Osteoblast (primary cell): ENCODE measurements at regions not wholly inside any gene's neighbourhood (a gene's known extent, or its start where the extent isn't known, plus 50 kb on each side); places are given as distances from the start of the nearest gene placed in this dataset.

Experiments used
- DNase-seq: peaks from one replicate; pipeline ENCODE4 v3.0.0; 2011; ENCODE audit warnings: low spot score, mixed read lengths; ENCODE audit not compliant: insufficient read length; ENCODE audit errors: missing footprints
- H2AFZ ChIP-seq: 2 replicates; pipeline ENCODE4 v1.6.0; 2011; ENCODE audit warnings: mild to moderate bottlenecking, low read length
- H3K27ac ChIP-seq: 2 replicates; pipeline ENCODE4 v1.5.1; 2011; ENCODE audit warnings: mild to moderate bottlenecking, low read depth, low read length, moderate library complexity
- H3K27me3 ChIP-seq: 2 replicates; pipeline ENCODE4 v1.6.0; 2012; ENCODE audit warnings: mild to moderate bottlenecking, control low read depth, inconsistent platforms, low read length, moderate library complexity; ENCODE audit not compliant: insufficient read depth
- H3K36me3 ChIP-seq: 2 replicates; pipeline ENCODE4 v1.5.1; 2011; ENCODE audit warnings: mild to moderate bottlenecking, low read length, control low read depth, moderate library complexity; ENCODE audit not compliant: insufficient read depth
- H3K4me1 ChIP-seq: 2 replicates; pipeline ENCODE4 v1.5.1; 2011; ENCODE audit warnings: mild to moderate bottlenecking, low read length, control low read depth, moderate library complexity; ENCODE audit not compliant: insufficient read depth
- H3K4me2 ChIP-seq: 2 replicates; pipeline ENCODE4 v1.6.0; 2011; ENCODE audit warnings: mild to moderate bottlenecking, low read length; ENCODE audit not compliant: insufficient read depth
- H3K4me3 ChIP-seq: fragments of 200-600 bp; sonication (generic); 3 replicates; pipeline ENCODE4 v1.5.1; 2012; ENCODE audit warnings: mild to moderate bottlenecking, low read length, inconsistent platforms; ENCODE audit not compliant: insufficient read depth
- H3K79me2 ChIP-seq: 2 replicates; pipeline ENCODE4 v1.6.0; 2012; ENCODE audit warnings: mild to moderate bottlenecking, low read length, control low read depth, inconsistent platforms; ENCODE audit not compliant: insufficient read depth
- H3K9me3 ChIP-seq: 2 replicates; pipeline ENCODE4 v1.5.1; 2011; ENCODE audit warnings: low read depth, low read length, control low read depth
- H4K20me1 ChIP-seq: 2 replicates; pipeline ENCODE4 v1.6.0; 2012; ENCODE audit warnings: mild to moderate bottlenecking, low read length, control low read depth; ENCODE audit not compliant: insufficient read depth
- CTCF ChIP-seq: IDR thresholded peaks from 2 replicates; pipeline ENCODE4 v1.5.1; 2011; ENCODE audit warnings: mild to moderate bottlenecking, low read depth, low read length, moderate library complexity; ENCODE audit errors: extremely low read depth

GRCh38 chr1:29704430-29704829, 468.1 kb downstream of the PTPRU start:
- Histone ChIP-seq H3K36me3 (no peaks in the 10 kb centered on the region), H3K79me2 (no peaks in the 10 kb centered on the region), H3K4me2 (no peak overlapping the region), H3K4me3 (no peak overlapping the region), H3K27me3 (peaks cover 7% of the 10 kb centered on the region), H2AFZ (no peak overlapping the region), H3K4me1 (peaks cover 15% of the 10 kb centered on the region), H3K9me3 (no peaks in the 10 kb centered on the region), H4K20me1 (no peaks in the 10 kb centered on the region), H3K27ac (no peak overlapping the region)
- no peak for TF ChIP-seq CTCF
- no peak for DNase-seq

- no peaks in the 10 kb centered on the region for H3K9me3 ChIP-seq
- DNase-seq: peak; percentile 97
- peaks cover 7% of the 10 kb centered on the region for H3K27me3 ChIP-seq
- H3K4me2 ChIP-seq: no peak overlapping the region
- H3K4me1 ChIP-seq: peaks cover 9% of the 10 kb centered on the region
- H2AFZ ChIP-seq: no peak overlapping the region
- H3K36me3 ChIP-seq: no peaks in the 10 kb centered on the region
- no peak overlapping the region for H3K4me3 ChIP-seq
- H4K20me1 ChIP-seq: no peaks in the 10 kb centered on the region
- H3K79me2 ChIP-seq: no peaks in the 10 kb centered on the region
- peak; percentile 85 for TF ChIP-seq CTCF
- H3K27ac ChIP-seq: no peak overlapping the region
Observed at GRCh38 chr1:29703596-29704370, 467.5 kb downstream of the PTPRU start.

- Histone ChIP-seq H4K20me1 (no peaks in the 10 kb centered on the region), H3K4me2 (no peak overlapping the region), H3K4me1 (peaks cover 3% of the 10 kb centered on the region), H3K79me2 (no peaks in the 10 kb centered on the region), H3K4me3 (no peak overlapping the region), H2AFZ (no peak overlapping the region), H3K27me3 (peaks cover 7% of the 10 kb centered on the region), H3K27ac (no peak overlapping the region), H3K9me3 (no peaks in the 10 kb centered on the region), H3K36me3 (no peaks in the 10 kb centered on the region)
- DNase-seq: peak; percentile 27
- no peak for TF ChIP-seq CTCF
Observed at GRCh38 chr1:29700491-29700890, 464.2 kb downstream of the PTPRU start.

GRCh38 chr1:29698626-29699025, 462.3 kb downstream of the PTPRU start:
- no peak overlapping the region for H3K4me3 ChIP-seq
- no peaks in the 10 kb centered on the region for H3K27me3 ChIP-seq
- H3K27ac ChIP-seq: no peak overlapping the region
- no peak overlapping the region for H2AFZ ChIP-seq
- no peaks in the 10 kb centered on the region for H3K79me2 ChIP-seq
- TF ChIP-seq CTCF: no peak
- no peak overlapping the region for H3K4me2 ChIP-seq
- H3K4me1 ChIP-seq: peaks cover 3% of the 10 kb centered on the region
- H3K36me3 ChIP-seq: no peaks in the 10 kb centered on the region
- no peaks in the 10 kb centered on the region for H4K20me1 ChIP-seq
- no peaks in the 10 kb centered on the region for H3K9me3 ChIP-seq
- DNase-seq: no peak
